ENCODE measurements at regions not wholly inside any gene's neighbourhood (a gene's known extent, or its start where the extent isn't known, plus 50 kb on each side); places are given as distances from the start of the nearest gene placed in this dataset.

DNA sequence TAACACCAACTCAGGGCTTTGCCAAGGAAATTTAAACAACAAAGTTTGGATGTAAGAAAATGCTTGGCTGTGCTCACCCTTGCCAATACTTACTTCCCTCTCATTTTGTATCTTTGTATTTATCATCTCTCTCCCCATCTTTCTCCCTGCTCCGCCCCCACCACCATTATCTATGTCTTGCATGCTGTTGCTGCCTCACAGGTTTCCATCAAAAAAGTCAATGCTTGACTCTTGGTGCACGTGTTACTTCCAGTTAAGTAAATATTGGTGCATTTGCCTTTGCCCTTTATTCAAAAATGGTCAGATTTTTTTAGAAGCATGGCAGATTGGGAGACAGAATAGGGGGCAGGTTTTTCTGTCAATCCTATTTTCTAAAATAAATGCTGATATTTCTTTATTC is 626.0 kb downstream of the ACTR3B start:
- TF ChIP-seq, protein P1, sequence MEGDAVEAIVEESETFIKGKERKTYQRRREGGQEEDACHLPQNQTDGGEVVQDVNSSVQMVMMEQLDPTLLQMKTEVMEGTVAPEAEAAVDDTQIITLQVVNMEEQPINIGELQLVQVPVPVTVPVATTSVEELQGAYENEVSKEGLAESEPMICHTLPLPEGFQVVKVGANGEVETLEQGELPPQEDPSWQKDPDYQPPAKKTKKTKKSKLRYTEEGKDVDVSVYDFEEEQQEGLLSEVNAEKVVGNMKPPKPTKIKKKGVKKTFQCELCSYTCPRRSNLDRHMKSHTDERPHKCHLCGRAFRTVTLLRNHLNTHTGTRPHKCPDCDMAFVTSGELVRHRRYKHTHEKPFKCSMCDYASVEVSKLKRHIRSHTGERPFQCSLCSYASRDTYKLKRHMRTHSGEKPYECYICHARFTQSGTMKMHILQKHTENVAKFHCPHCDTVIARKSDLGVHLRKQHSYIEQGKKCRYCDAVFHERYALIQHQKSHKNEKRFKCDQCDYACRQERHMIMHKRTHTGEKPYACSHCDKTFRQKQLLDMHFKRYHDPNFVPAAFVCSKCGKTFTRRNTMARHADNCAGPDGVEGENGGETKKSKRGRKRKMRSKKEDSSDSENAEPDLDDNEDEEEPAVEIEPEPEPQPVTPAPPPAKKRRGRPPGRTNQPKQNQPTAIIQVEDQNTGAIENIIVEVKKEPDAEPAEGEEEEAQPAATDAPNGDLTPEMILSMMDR (IDR thresholded peaks at IDR 0.05; ENCODE audit: low read depth, low read length) = no peak
- no peak for TF ChIP-seq EZH2phosphoT487 (IDR thresholded peaks at IDR 0.05; ENCODE audit: low read depth)
